ENCODE measurements at regions not wholly inside any gene's neighbourhood (a gene's known extent, or its start where the extent isn't known, plus 50 kb on each side); places are given as distances from the start of the nearest gene placed in this dataset.

GRCh38 chr6:25017932-25018567, 82.3 kb upstream of the RIPOR2 start:
- 53 to 55% methylated on average over 7 of the region's 7 CpGs for WGBS, 2 donors

GRCh38 chr6:25018568-25018954, 82.8 kb upstream of the RIPOR2 start:
- TF ChIP-seq CTCF (IDR thresholded peaks at IDR 0.05) (no peak), POLR2A (IDR thresholded peaks at IDR 0.05) (no peak)
- intact Hi-C loops (cut with DNase I; ENCODE audit: low total_unique reads): no loop called here
- DNase-seq (ENCODE audit: low spot score in 2 of 2): no peak
- 80 to 87% methylated on average over 4 of the region's 4 CpGs for WGBS, 2 donors
- H3K4me3 ChIP-seq (ENCODE audit: low read depth, poor library complexity, severe bottlenecking): no peak overlapping the region

More at GRCh38 chr6:25017932-25018567, 82.3 kb upstream of the RIPOR2 start:
- TF ChIP-seq CTCF (IDR thresholded peaks at IDR 0.05) (peak in 1 of 3 donors; percentile 37), POLR2A (IDR thresholded peaks at IDR 0.05) (no peak)
- peak; percentile 76 to 92 for DNase-seq (ENCODE audit: low spot score in 2 of 2)
- H3K4me3 ChIP-seq (ENCODE audit: low read depth, poor library complexity, severe bottlenecking): no peak overlapping the region
- intact Hi-C loops (cut with DNase I; ENCODE audit: low total_unique reads): no loop called here

- DNase-seq (ENCODE audit: low spot score in 2 of 2): no peak
- TF ChIP-seq POLR2A (IDR thresholded peaks at IDR 0.05) (no peak), CTCF (IDR thresholded peaks at IDR 0.05) (no peak)
- H3K4me3 ChIP-seq (ENCODE audit: low read depth, poor library complexity, severe bottlenecking): no peak overlapping the region
- 78 to 80% methylated on average over 3 of the region's 3 CpGs for WGBS, 2 donors
- intact Hi-C loops (cut with DNase I; ENCODE audit: low total_unique reads): no loop called here
Observed at GRCh38 chr6:25022140-25022553, 86.4 kb upstream of the RIPOR2 start.

DNA sequence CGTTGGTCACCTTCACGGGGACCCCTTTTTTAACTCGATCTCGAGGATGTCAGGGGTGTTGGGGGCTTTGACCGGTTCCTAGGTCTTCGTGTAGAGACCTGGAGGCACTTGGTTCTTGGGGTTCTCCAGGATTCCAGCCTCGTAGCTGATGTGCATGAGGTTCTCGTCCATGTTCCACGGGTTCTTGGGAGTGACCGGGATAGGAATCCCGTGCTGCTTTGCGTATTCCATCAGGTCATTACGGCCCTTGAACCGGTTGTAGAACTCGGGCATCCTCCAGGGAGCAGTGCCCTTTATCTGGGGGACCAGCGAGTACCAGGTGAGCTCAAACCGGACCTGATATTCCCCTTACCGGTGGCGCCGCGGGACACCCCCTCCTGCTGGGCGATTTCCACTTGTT, 88.0 kb upstream of the RIPOR2 start:
- intact Hi-C loops (cut with DNase I; ENCODE audit: low total_unique reads): no loop called here
- no peak overlapping the region for H3K4me3 ChIP-seq (ENCODE audit: low read depth, poor library complexity, severe bottlenecking)
- TF ChIP-seq POLR2A (IDR thresholded peaks at IDR 0.05) (no peak), CTCF (IDR thresholded peaks at IDR 0.05) (no peak)
- DNase-seq (ENCODE audit: low spot score in 2 of 2): peak in 1 of 2 donors; percentile 50
- 96 to 97% methylated on average over 22 of the region's 22 CpGs for WGBS, 2 donors

- intact Hi-C loops (cut with DNase I; ENCODE audit: low total_unique reads): no loop called here
- TF ChIP-seq CTCF (IDR thresholded peaks at IDR 0.05): no peak
- no peak for TF ChIP-seq POLR2A (IDR thresholded peaks at IDR 0.05)
- DNase-seq (ENCODE audit: low spot score in 2 of 2): no peak
- no peak overlapping the region for H3K4me3 ChIP-seq (ENCODE audit: low read depth, poor library complexity, severe bottlenecking)
- 60 to 72% methylated on average over 3 of the region's 3 CpGs for WGBS, 2 donors
Observed at GRCh38 chr6:25024821-25025220, 89.1 kb upstream of the RIPOR2 start.

All from lower leg skin (tissue), 4 donors.